ENCODE measurements at regions not wholly inside any gene's neighbourhood (a gene's known extent, or its start where the extent isn't known, plus 50 kb on each side); places are given as distances from the start of the nearest gene placed in this dataset.

DNA sequence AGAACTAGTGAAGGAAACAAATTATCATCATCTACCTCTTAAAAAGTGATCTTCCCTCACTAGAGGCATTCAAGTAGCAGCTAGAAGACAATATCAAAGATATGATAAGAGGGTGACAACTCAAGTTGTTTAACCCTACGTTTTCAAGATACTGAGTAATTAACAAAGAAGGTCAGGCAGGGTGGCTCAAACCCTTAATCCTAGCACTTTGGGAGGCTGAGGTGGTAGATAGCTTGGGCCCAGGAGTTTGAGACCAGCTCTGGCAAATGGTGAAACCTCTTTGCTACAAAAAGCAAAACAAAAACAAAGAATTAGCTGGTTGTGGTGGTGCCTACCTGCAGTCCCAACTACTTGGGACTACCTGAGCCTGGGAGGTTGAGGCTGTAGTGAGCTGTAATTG lies 408.2 kb upstream of the TUSC1 start:
- no peak overlapping the region for H3K4me3 ChIP-seq (ENCODE audit: low read depth, low read length)
- TF ChIP-seq, protein P1, sequence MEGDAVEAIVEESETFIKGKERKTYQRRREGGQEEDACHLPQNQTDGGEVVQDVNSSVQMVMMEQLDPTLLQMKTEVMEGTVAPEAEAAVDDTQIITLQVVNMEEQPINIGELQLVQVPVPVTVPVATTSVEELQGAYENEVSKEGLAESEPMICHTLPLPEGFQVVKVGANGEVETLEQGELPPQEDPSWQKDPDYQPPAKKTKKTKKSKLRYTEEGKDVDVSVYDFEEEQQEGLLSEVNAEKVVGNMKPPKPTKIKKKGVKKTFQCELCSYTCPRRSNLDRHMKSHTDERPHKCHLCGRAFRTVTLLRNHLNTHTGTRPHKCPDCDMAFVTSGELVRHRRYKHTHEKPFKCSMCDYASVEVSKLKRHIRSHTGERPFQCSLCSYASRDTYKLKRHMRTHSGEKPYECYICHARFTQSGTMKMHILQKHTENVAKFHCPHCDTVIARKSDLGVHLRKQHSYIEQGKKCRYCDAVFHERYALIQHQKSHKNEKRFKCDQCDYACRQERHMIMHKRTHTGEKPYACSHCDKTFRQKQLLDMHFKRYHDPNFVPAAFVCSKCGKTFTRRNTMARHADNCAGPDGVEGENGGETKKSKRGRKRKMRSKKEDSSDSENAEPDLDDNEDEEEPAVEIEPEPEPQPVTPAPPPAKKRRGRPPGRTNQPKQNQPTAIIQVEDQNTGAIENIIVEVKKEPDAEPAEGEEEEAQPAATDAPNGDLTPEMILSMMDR (conservative IDR thresholded peaks at IDR 0.05; ENCODE audit: low read depth, low read length): no peak
- no peak for DNase-seq (ENCODE audit: low read depth)

DNA sequence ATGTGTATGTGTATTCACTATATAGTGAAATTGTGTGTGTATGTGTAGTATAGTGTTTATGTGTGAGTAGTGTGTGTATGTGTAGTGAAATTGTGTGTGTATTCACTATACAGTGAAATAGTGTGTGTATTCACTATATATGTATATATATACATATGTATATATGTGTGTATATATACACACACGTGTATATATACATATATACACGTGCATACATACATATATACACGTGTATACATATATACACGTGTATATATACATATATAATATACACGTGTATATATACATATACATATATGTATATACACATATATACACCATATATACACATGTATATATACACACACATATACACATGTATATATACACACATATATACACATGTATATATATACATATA lies 403.6 kb upstream of the TUSC1 start:
- no peak overlapping the region for H3K4me3 ChIP-seq (ENCODE audit: low read depth, low read length)
- TF ChIP-seq, protein P1 (conservative IDR thresholded peaks at IDR 0.05; ENCODE audit: low read depth, low read length): no peak
- DNase-seq (ENCODE audit: low read depth): no peak

GRCh38 chr9:26078706-26079105 lies 400.5 kb upstream of the TUSC1 start:
- DNase-seq (ENCODE audit: low read depth): no peak
- H3K4me3 ChIP-seq (ENCODE audit: low read depth, low read length): no peak overlapping the region
- TF ChIP-seq, protein P1 (conservative IDR thresholded peaks at IDR 0.05; ENCODE audit: low read depth, low read length): no peak

DNA sequence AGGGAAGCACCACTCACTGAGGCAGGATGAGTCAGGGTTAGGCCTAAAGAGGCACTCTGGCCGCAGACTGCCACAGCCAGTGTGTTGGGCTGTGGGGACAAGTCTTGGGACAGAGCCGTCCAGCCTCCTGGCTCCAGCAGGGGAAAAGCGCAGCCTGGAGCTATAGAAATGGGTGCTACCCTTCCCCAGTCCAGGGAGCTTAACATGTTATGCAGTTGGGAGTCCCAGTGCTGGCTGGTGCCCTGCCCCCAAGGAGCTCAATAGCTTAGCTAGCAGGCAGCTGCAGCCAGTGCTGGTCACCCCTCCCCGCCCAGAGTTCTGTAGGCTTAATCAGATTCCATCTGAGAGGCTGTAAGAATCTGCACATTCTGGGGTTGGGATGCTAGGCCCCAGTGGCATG lies 399.6 kb upstream of the TUSC1 start:
- no peak overlapping the region for H3K4me3 ChIP-seq (ENCODE audit: low read depth, low read length)
- DNase-seq (ENCODE audit: low read depth): no peak
- TF ChIP-seq, protein P1 (conservative IDR thresholded peaks at IDR 0.05; ENCODE audit: low read depth, low read length): no peak

DNA sequence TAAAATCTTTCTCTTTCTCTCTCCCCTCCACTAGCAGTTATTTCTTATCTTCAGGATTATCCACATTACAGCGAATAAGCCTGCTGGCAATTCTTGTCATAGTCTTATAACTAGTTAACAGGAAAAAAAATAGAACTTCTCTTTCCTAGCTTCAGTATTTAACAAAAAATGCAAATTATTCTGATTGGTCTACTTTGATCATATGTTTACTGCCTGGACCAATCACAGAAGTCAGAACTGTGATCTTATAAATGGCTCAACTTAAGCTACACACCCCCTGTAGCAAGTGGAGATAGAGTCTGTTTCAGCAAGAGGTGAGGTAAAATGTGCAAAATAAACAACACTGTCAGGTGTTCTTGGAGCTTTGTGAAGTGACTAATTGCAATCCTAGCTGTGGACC lies 389.4 kb upstream of the TUSC1 start:
- H3K4me3 ChIP-seq (ENCODE audit: low read depth, low read length): no peak overlapping the region
- no peak for DNase-seq (ENCODE audit: low read depth)
- TF ChIP-seq, protein P1 (conservative IDR thresholded peaks at IDR 0.05; ENCODE audit: low read depth, low read length): no peak

- TF ChIP-seq, protein P1 (conservative IDR thresholded peaks at IDR 0.05; ENCODE audit: low read depth, low read length): no peak
- DNase-seq (ENCODE audit: low read depth): no peak
- no peak overlapping the region for H3K4me3 ChIP-seq (ENCODE audit: low read depth, low read length)
These were observed 388.0 kb upstream of the TUSC1 start for GRCh38 chr9:26066237-26066636.

- no peak for DNase-seq (ENCODE audit: low read depth)
- TF ChIP-seq, protein P1 (conservative IDR thresholded peaks at IDR 0.05; ENCODE audit: low read depth, low read length): no peak
- no peak overlapping the region for H3K4me3 ChIP-seq (ENCODE audit: low read depth, low read length)
These were observed 383.8 kb upstream of the TUSC1 start for GRCh38 chr9:26061948-26062575.

Measured in choroid plexus epithelial cell (primary cell).